Endothelial cell of umbilical vein (primary cell): ENCODE measurements at regions not wholly inside any gene's neighbourhood (a gene's known extent, or its start where the extent isn't known, plus 50 kb on each side); places are given as distances from the start of the nearest gene placed in this dataset.

Experiments
- BruUV-seq: library from RNA; stranded (reverse); fragments of 400-500 nt; replicated peaks from 2 replicates; lab custom pipeline; 2021; lab: Mats Ljungman, UMichigan
- CTCF ChIA-PET: fragments of 300-600, 350-600 bp; sonication (Branson Sonifier 250); formaldehyde crosslinking; loops from one replicate; lab custom pipeline; 2021; ENCODE audit warnings: antibody characterized with exemption, inconsistent platforms; lab: Charles Lee
- POLR2A ChIA-PET: fragments of 300-600, 350-600 bp; sonication (Branson Sonifier 250); formaldehyde crosslinking; loops from one replicate; lab custom pipeline; 2021; ENCODE audit warnings: antibody characterized with exemption, inconsistent platforms; lab: Charles Lee
- DNase-seq: peaks from one replicate; pipeline ENCODE4 v3.0.0-alpha.2; 2011; ENCODE audit warnings: low read depth, low spot score
- FAIRE-seq: peaks from 2 replicates; lab custom pipeline; 2011; peaks lifted over from hg19 to GRCh38; lab: Jason Lieb, UNC
- H2AFZ ChIP-seq: 2 replicates; pipeline ENCODE4 v1.6.0; 2012; ENCODE audit warnings: low read depth, low read length, control low read depth, inconsistent platforms
- H3K27ac ChIP-seq: 2 replicates; pipeline ENCODE4 v1.5.1; 2011; ENCODE audit warnings: low read depth, mild to moderate bottlenecking, control low read depth, low read length, moderate library complexity; ENCODE audit not compliant: insufficient read depth
- H3K27me3 ChIP-seq, 2 experiments: 2 replicates each; pipeline versions ENCODE4 v1.6.0 to v1.6.1; 2011; ENCODE audit warnings: low read length in 2 of 2, mixed read lengths in 1 of 2; ENCODE audit not compliant: control insufficient read depth in 2 of 2, insufficient read depth in 2 of 2
- H3K36me3 ChIP-seq, 2 experiments: 2 replicates in 1 of 2; 3 replicates in 1 of 2; pipeline ENCODE4 v1.5.1; 2011; ENCODE audit warnings: low read length in 2 of 2, mild to moderate bottlenecking in 1 of 2, moderate library complexity in 1 of 2; ENCODE audit not compliant: control insufficient read depth in 2 of 2, insufficient read depth in 2 of 2; ENCODE audit errors: extremely low read depth in 1 of 2
- H3K4me1 ChIP-seq: 3 replicates; pipeline ENCODE4 v1.5.1; 2011; ENCODE audit warnings: mild to moderate bottlenecking, low read length; ENCODE audit not compliant: control insufficient read depth, insufficient read depth; ENCODE audit errors: extremely low read depth
- H3K4me2 ChIP-seq: 2 replicates; pipeline ENCODE4 v1.6.1; 2011; ENCODE audit warnings: low read length, control low read depth, mixed read lengths; ENCODE audit not compliant: insufficient read depth
- H3K4me3 ChIP-seq, 3 experiments: fragments of 200-600 bp in 1 of 3; sonication (generic), shearing (Covaris generic) in 1 of 3; replicated peaks in 1 of 3; 2 replicates each; pipeline ENCODE4 v1.5.1; 2011 to 2016; ENCODE audit warnings: control low read depth in 3 of 3, low read length in 3 of 3, mild to moderate bottlenecking in 2 of 3, inconsistent platforms in 1 of 3, low read depth in 1 of 3, moderate library complexity in 1 of 3; ENCODE audit not compliant: insufficient read depth in 1 of 3
- H3K79me2 ChIP-seq: 2 replicates; pipeline ENCODE4 v1.6.0; 2012; ENCODE audit warnings: low read length, inconsistent platforms; ENCODE audit not compliant: control insufficient read depth, insufficient read depth
- H3K9ac ChIP-seq: replicated peaks from 2 replicates; pipeline ENCODE3; 2011; ENCODE audit warnings: low read length, control low read depth; ENCODE audit not compliant: insufficient read depth; ENCODE audit errors: extremely low read depth
- H3K9me1 ChIP-seq: replicated peaks from 3 replicates; pipeline ENCODE4 v1.6.0; 2011; ENCODE audit warnings: mild to moderate bottlenecking, low read length; ENCODE audit not compliant: control insufficient read depth, insufficient read depth; ENCODE audit errors: extremely low read depth
- H3K9me3 ChIP-seq: replicated peaks from 2 replicates; pipeline ENCODE4 v1.5.1; 2012; ENCODE audit warnings: low read length, inconsistent platforms; ENCODE audit not compliant: control insufficient read depth, insufficient read depth
- H4K20me1 ChIP-seq: replicated peaks from 2 replicates; pipeline ENCODE3; 2011; ENCODE audit warnings: mild to moderate bottlenecking, low read length; ENCODE audit not compliant: control insufficient read depth, insufficient read depth; ENCODE audit errors: extremely low read depth
- CTCF ChIP-seq, 2 donors: IDR thresholded peaks; 1 replicate in 1 of 2; 2 replicates in 1 of 2; pipeline ENCODE4 v1.5.1; 2011; ENCODE audit warnings: low read length in 2 of 2, mild to moderate bottlenecking in 2 of 2, moderate library complexity in 2 of 2, control low read depth in 1 of 2, inconsistent platforms in 1 of 2, low read depth in 1 of 2; ENCODE audit not compliant: insufficient read depth in 1 of 2; ENCODE audit errors: extremely low read depth in 1 of 2
- EZH2 ChIP-seq: IDR thresholded peaks from 2 replicates; pipeline ENCODE4 v1.6.1; 2012; ENCODE audit warnings: borderline replicate concordance, low read depth, mild to moderate bottlenecking, moderate library complexity, low read length, inconsistent platforms; ENCODE audit not compliant: severe bottlenecking
- FOS ChIP-seq: IDR thresholded peaks from 2 replicates; pipeline ENCODE4 v1.6.1; 2011; ENCODE audit warnings: mild to moderate bottlenecking, low read length, moderate library complexity, borderline replicate concordance; ENCODE audit not compliant: insufficient read depth
- GATA2 ChIP-seq: IDR thresholded peaks from 2 replicates; pipeline ENCODE4 v1.7.0; 2011; ENCODE audit warnings: low read depth, mild to moderate bottlenecking, moderate library complexity, mixed read lengths, low read length; ENCODE audit not compliant: insufficient read length, insufficient read depth
- JUN ChIP-seq: IDR thresholded peaks from 2 replicates; pipeline ENCODE4 v1.6.1; 2011; ENCODE audit warnings: borderline replicate concordance, low read depth; ENCODE audit not compliant: insufficient read length, insufficient read depth
- MAX ChIP-seq: IDR thresholded peaks from 2 replicates; pipeline ENCODE4 v1.6.1; 2011; ENCODE audit not compliant: insufficient read depth, insufficient read length
- MYC ChIP-seq: IDR thresholded peaks from one replicate; pipeline ENCODE4 v1.6.1; 2011; ENCODE audit warnings: mild to moderate bottlenecking, low read depth, low read length
- POLR2A ChIP-seq: IDR thresholded peaks from 2 replicates; pipeline ENCODE4 v1.6.1; 2012; ENCODE audit warnings: low read depth, mild to moderate bottlenecking, control low read depth, low read length
- POLR2AphosphoS5 ChIP-seq: IDR thresholded peaks from 2 replicates; pipeline ENCODE4 v1.6.1; 2012; ENCODE audit warnings: low read depth, mild to moderate bottlenecking, control low read depth, low read length, moderate library complexity; ENCODE audit not compliant: insufficient read depth
- dilution Hi-C: fragments of 300-500 bp; cut with MboI; formaldehyde crosslinking; loops from one replicate; pipeline ENCODE4 v1.15.0; 2019; ENCODE audit warnings: low sequenced_read_pairs; ENCODE audit not compliant: extremely low pct_ligation_motif_present
- intact Hi-C: fragments of 100-400 bp; cut with micrococcal nuclease; formaldehyde crosslinking; loops from one replicate; pipeline ENCODE4 v1.10.0; 2022

- H4K20me1 ChIP-seq, result no peaks in the 10 kb centered on the region
- CTCF ChIA-PET, result interaction anchor here (0.7 to 0.9 kb wide), 4 partner anchors 17 to 1165 kb away, joined by 3 read pairs; no protein-coding TSS in a partner anchor
- intact Hi-C loops, result no loop called here
- peaks cover 7% of the 10 kb centered on the region for H3K4me1 ChIP-seq
- H3K36me3 ChIP-seq, result no peaks in the 10 kb centered on the region
- POLR2A ChIA-PET, result no interaction called here
- DNase-seq, result peak; percentile 91
- peak overlapping the region; percentile 47 for H3K9ac ChIP-seq
- peak overlapping the region in 2 of 3 experiments; percentile 8 to 57 for H3K4me3 ChIP-seq
- FAIRE-seq, result peak; percentile 83
- no TSS peak for BruUV-seq
- peak overlapping the region; percentile 82 for H2AFZ ChIP-seq
- no peak for TF ChIP-seq MYC
- peak; percentile 58 for TF ChIP-seq GATA2
- TF ChIP-seq POLR2AphosphoS5, result no peak
- no peaks in the 10 kb centered on the region for H3K9me3 ChIP-seq
- H3K79me2 ChIP-seq, result no peaks in the 10 kb centered on the region
- no peaks in the 10 kb centered on the region for H3K27me3 ChIP-seq
- peak overlapping the region; percentile 47 for H3K27ac ChIP-seq
- H3K9me1 ChIP-seq, result no peaks in the 10 kb centered on the region
- H3K4me2 ChIP-seq, result peak overlapping the region; percentile 87
- dilution Hi-C loops, result no loop called here
Measured at GRCh38 chr5:100270023-100270771, 265.0 kb upstream of the FAM174A start.

DNA sequence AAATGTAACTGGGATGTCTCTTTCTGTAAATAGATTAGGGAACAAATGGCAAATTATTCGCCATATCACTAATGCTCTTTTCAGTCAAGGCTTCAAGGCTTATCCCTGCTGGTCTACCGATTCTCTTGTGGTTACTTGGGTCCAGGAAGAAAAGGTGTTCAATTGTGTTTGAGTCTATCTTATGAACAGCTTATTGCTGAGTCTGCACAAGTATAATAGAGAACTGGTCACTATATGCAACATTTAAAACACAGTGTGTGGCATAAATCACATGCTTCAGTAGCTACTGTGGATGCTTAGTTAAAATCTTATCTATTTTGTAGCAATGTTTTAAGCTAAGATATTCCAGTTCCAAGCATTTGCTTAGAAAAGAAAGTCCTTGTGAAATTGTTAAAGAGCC, 274.2 kb upstream of the FAM174A start:
- no peaks in the 10 kb centered on the region for H4K20me1 ChIP-seq
- no peaks in the 10 kb centered on the region for H3K4me1 ChIP-seq
- no peaks in the 10 kb centered on the region for H3K9me1 ChIP-seq
- DNase-seq, result no peak
- no peaks in the 10 kb centered on the region for H3K36me3 ChIP-seq
- H3K4me3 ChIP-seq, result no peak overlapping the region
- ChIA-PET CTCF (no interaction called here), POLR2A (no interaction called here)
- no peak overlapping the region for H2AFZ ChIP-seq
- FAIRE-seq, result no peak
- H3K27ac ChIP-seq, result no peak overlapping the region
- no peaks in the 10 kb centered on the region for H3K27me3 ChIP-seq
- H3K4me2 ChIP-seq, result no peak overlapping the region
- intact Hi-C loops (no loop called here), dilution Hi-C loops (no loop called here)
- no peak for TF ChIP-seq POLR2A
- no peak for TF ChIP-seq GATA2
- no peak for TF ChIP-seq POLR2AphosphoS5
- TF ChIP-seq MYC, result no peak
- TF ChIP-seq EZH2, result no peak
- TF ChIP-seq FOS, result no peak
- no peak for TF ChIP-seq MAX
- TF ChIP-seq CTCF (IDR thresholded peaks at IDR 0.05; ENCODE audit: extremely low read depth in 1 of 2, insufficient read depth in 1 of 2, low read depth in 1 of 2, low read length in 2 of 2), result no peak
- no peak for TF ChIP-seq JUN
- BruUV-seq, result no TSS peak
- H3K9me3 ChIP-seq, result no peaks in the 10 kb centered on the region
- no peak overlapping the region for H3K9ac ChIP-seq
- H3K79me2 ChIP-seq, result no peaks in the 10 kb centered on the region
